ENCODE measurements at regions not wholly inside any gene's neighbourhood (a gene's known extent, or its start where the extent isn't known, plus 50 kb on each side); places are given as distances from the start of the nearest gene placed in this dataset.

DNA sequence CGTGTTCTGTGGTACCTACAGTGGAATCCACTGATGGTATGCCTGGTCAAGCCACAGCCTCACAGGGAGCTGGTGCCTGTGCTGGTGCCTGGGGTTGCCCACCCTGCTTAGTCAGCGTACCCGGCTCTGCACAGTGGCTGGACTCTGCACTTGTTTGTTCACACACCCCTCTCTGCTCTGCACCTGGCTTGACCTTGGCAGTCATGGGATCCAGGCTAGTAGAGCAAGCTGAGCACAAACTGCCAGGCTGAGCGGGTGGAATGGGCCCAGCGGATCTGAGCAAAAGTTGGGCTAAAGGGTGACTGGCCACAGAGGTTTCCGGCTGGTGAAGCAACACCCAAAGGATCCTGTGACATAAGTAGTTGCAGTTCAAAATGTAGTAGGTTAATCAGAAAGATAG, 163.5 kb downstream of the CDH19 start:
- no peaks in the 10 kb centered on the region for H3K4me1 ChIP-seq (ENCODE audit: control insufficient read depth in 2 of 3, insufficient read depth in 2 of 3, low read depth in 1 of 3, low read length in 3 of 3)
- TF ChIP-seq, protein P1, sequence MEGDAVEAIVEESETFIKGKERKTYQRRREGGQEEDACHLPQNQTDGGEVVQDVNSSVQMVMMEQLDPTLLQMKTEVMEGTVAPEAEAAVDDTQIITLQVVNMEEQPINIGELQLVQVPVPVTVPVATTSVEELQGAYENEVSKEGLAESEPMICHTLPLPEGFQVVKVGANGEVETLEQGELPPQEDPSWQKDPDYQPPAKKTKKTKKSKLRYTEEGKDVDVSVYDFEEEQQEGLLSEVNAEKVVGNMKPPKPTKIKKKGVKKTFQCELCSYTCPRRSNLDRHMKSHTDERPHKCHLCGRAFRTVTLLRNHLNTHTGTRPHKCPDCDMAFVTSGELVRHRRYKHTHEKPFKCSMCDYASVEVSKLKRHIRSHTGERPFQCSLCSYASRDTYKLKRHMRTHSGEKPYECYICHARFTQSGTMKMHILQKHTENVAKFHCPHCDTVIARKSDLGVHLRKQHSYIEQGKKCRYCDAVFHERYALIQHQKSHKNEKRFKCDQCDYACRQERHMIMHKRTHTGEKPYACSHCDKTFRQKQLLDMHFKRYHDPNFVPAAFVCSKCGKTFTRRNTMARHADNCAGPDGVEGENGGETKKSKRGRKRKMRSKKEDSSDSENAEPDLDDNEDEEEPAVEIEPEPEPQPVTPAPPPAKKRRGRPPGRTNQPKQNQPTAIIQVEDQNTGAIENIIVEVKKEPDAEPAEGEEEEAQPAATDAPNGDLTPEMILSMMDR (IDR thresholded peaks at IDR 0.05; ENCODE audit: borderline replicate concordance, extremely low read depth, insufficient read depth) = no peak
- intact Hi-C loops (cut with DNase I) = no loop called here
- H3K27me3 ChIP-seq (ENCODE audit: control insufficient read depth, insufficient read depth, low read length) = no peaks in the 10 kb centered on the region
- DNase-seq (peak in 1 of 5 donors; percentile 56), FAIRE-seq (no peak)
- no peak overlapping the region for H3K9ac ChIP-seq (ENCODE audit: low read length in 3 of 3)
- H3K4me3 ChIP-seq (ENCODE audit: low read length in 3 of 3) = no peak overlapping the region
- H3K9me3 ChIP-seq (ENCODE audit: control insufficient read depth in 2 of 3, insufficient read depth in 1 of 3, low read length in 3 of 3) = no peaks in the 10 kb centered on the region
- H3K27ac ChIP-seq (ENCODE audit: low read depth in 2 of 2, low read length in 2 of 2) = peak overlapping the region in 1 of 2 donors; percentile 56
- H3K36me3 ChIP-seq (ENCODE audit: control insufficient read depth in 2 of 3, insufficient read depth in 3 of 3, low read length in 3 of 3) = no peaks in the 10 kb centered on the region

DNA sequence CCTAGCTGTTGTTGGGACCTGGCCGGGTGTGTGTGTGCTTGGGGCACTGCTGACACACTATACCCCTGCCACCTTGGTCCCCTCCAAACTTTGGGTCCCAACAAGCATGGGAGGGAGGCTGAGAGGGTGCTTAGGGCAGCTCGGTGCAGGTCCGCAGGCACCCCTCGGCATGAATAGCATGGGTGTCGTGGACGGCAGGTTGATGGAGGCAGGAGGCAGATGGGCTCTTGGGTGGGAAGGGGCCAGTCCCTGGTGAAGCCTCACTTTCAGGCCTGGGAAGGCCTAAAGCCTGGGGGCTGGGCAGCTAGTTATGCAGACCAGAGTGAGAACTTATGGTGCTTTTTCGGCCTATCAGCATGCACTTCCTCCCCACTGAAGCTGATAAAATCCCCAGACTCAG, 164.2 kb downstream of the CDH19 start:
- no peak for FAIRE-seq
- H3K36me3 ChIP-seq (ENCODE audit: control insufficient read depth in 2 of 3, insufficient read depth in 3 of 3, low read length in 3 of 3) = no peaks in the 10 kb centered on the region
- intact Hi-C loops (cut with DNase I) = no loop called here
- H3K27me3 ChIP-seq (ENCODE audit: control insufficient read depth, insufficient read depth, low read length) = no peaks in the 10 kb centered on the region
- H3K4me3 ChIP-seq (ENCODE audit: low read length in 3 of 3) = no peak overlapping the region
- TF ChIP-seq, protein P1 (IDR thresholded peaks at IDR 0.05; ENCODE audit: borderline replicate concordance, extremely low read depth, insufficient read depth) = no peak
- peak in 1 of 5 donors; percentile 59 for DNase-seq
- no peak overlapping the region for H3K9ac ChIP-seq (ENCODE audit: low read length in 3 of 3)
- H3K9me3 ChIP-seq (ENCODE audit: control insufficient read depth in 2 of 3, insufficient read depth in 1 of 3, low read length in 3 of 3) = no peaks in the 10 kb centered on the region
- peak overlapping the region in 1 of 2 donors; percentile 56 for H3K27ac ChIP-seq (ENCODE audit: low read depth in 2 of 2, low read length in 2 of 2)
- no peaks in the 10 kb centered on the region for H3K4me1 ChIP-seq (ENCODE audit: control insufficient read depth in 2 of 3, insufficient read depth in 2 of 3, low read depth in 1 of 3, low read length in 3 of 3)

DNA sequence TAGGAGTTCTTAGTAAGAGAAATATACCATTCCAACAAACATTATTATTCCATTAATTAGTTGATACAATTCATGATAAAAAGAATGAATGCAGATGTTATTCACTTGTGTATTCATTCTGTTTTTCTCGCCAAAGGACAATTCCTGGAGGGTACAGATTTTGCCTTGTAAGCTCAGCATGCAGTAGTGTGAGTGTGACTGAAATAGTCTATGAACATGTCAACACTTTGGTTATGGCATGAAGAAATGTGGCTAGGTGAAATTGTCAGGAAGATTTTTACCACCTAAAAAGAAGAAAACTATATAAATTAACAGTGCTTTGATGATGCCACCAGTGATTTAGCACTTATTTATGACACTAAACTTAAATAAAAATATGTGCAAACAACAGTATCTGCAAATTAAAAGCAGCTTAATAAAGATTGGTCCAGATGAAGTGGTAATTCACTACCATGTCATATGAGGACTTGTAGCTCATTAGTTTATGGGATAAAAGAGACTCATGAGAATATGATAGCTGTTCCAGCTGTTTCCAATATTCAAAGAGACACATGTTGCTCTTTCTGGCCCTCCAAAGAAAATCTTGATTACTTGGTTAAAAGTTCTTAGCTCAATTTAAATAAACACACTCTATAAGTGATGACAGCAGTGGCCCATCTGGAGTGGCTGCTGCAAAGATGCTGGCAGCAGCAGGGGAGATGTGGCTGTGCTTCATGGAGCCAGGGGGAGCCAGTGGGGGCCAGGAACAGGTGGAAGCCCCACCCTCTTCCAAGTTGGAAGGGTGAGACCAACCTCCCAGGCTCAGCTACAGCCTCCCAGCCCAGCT, 165.0 kb downstream of the CDH19 start:
- Histone ChIP-seq H3K9me3 (ENCODE audit: control insufficient read depth in 2 of 3, insufficient read depth in 1 of 3, low read length in 3 of 3) (no peaks in the 10 kb centered on the region), H3K27ac (ENCODE audit: low read depth in 2 of 2, low read length in 2 of 2) (no peak overlapping the region), H3K9ac (ENCODE audit: low read length in 3 of 3) (no peak overlapping the region), H3K4me3 (ENCODE audit: low read length in 3 of 3) (no peak overlapping the region), H3K27me3 (ENCODE audit: control insufficient read depth, insufficient read depth, low read length) (no peaks in the 10 kb centered on the region), H3K36me3 (ENCODE audit: control insufficient read depth in 2 of 3, insufficient read depth in 3 of 3, low read length in 3 of 3) (no peaks in the 10 kb centered on the region), H3K4me1 (ENCODE audit: control insufficient read depth in 2 of 3, insufficient read depth in 2 of 3, low read depth in 1 of 3, low read length in 3 of 3) (no peaks in the 10 kb centered on the region)
- DNase-seq (peak in 2 of 5 donors; percentile 10 to 55), FAIRE-seq (no peak)
- TF ChIP-seq, protein P1 (IDR thresholded peaks at IDR 0.05; ENCODE audit: borderline replicate concordance, extremely low read depth, insufficient read depth) = no peak
- intact Hi-C loops (cut with DNase I) = no loop called here
